ENCODE measurements at regions not wholly inside any gene's neighbourhood (a gene's known extent, or its start where the extent isn't known, plus 50 kb on each side); places are given as distances from the start of the nearest gene placed in this dataset.
"Not testable (repeated sequence)": the region's sequence is repeated elsewhere in the genome, so short reads cannot be mapped to it uniquely, and the experiment has no call there.

GRCh38 chr3:72165317-72165716, 380.4 kb upstream of the PROK2 start:
- H3K4me3 ChIP-seq (ENCODE audit: low read depth, low read length), result no peak overlapping the region
- no peak overlapping the region for H3K9ac ChIP-seq (ENCODE audit: low read depth, low read length)
- H3K27me3 ChIP-seq (ENCODE audit: control insufficient read depth, insufficient read depth, low read length), result no peaks in the 10 kb centered on the region
- no peaks in the 10 kb centered on the region for H3K36me3 ChIP-seq (ENCODE audit: control insufficient read depth, insufficient read depth, low read length)
- peaks cover 4% of the 10 kb centered on the region for H3K4me1 ChIP-seq (ENCODE audit: control insufficient read depth, insufficient read depth, low read length)
- no peaks in the 10 kb centered on the region for H3K9me3 ChIP-seq (ENCODE audit: control insufficient read depth, insufficient read depth, low read length)

DNA sequence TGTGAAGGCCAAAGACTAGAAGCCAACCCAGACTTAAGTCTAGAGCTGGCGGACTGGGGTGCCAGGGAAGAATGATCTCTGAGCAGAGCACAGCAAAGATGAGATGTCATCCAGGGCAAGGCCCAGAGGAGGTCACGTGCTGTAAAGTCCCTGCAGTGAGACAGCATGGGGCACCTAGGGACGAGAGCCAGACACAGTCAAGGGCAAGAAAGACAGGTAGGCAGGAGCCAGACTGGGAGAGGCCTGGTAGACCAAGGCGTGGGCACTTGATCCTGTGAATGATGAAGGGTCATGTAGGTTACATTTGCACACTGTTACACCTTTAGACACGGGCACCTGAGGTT, 379.7 kb upstream of the PROK2 start:
- H3K9ac ChIP-seq (ENCODE audit: low read depth, low read length), result no peak overlapping the region
- H3K27me3 ChIP-seq (ENCODE audit: control insufficient read depth, insufficient read depth, low read length), result no peaks in the 10 kb centered on the region
- H3K36me3 ChIP-seq (ENCODE audit: control insufficient read depth, insufficient read depth, low read length), result no peaks in the 10 kb centered on the region
- peaks cover 4% of the 10 kb centered on the region for H3K4me1 ChIP-seq (ENCODE audit: control insufficient read depth, insufficient read depth, low read length)
- H3K9me3 ChIP-seq (ENCODE audit: control insufficient read depth, insufficient read depth, low read length), result no peaks in the 10 kb centered on the region
- H3K4me3 ChIP-seq (ENCODE audit: low read depth, low read length), result no peak overlapping the region

- peaks cover 4% of the 10 kb centered on the region for H3K4me1 ChIP-seq (ENCODE audit: control insufficient read depth, insufficient read depth, low read length)
- no peaks in the 10 kb centered on the region for H3K27me3 ChIP-seq (ENCODE audit: control insufficient read depth, insufficient read depth, low read length)
- H3K36me3 ChIP-seq (ENCODE audit: control insufficient read depth, insufficient read depth, low read length), result no peaks in the 10 kb centered on the region
- no peak overlapping the region for H3K4me3 ChIP-seq (ENCODE audit: low read depth, low read length)
- H3K9ac ChIP-seq (ENCODE audit: low read depth, low read length), result no peak overlapping the region
- H3K9me3 ChIP-seq (ENCODE audit: control insufficient read depth, insufficient read depth, low read length), result no peaks in the 10 kb centered on the region
Observed at GRCh38 chr3:72163809-72164634, 379.1 kb upstream of the PROK2 start.

- Histone ChIP-seq H3K4me3 (ENCODE audit: low read depth, low read length) (no peak overlapping the region), H3K4me1 (ENCODE audit: control insufficient read depth, insufficient read depth, low read length) (peaks cover 4% of the 10 kb centered on the region), H3K36me3 (ENCODE audit: control insufficient read depth, insufficient read depth, low read length) (no peaks in the 10 kb centered on the region), H3K9me3 (ENCODE audit: control insufficient read depth, insufficient read depth, low read length) (no peaks in the 10 kb centered on the region), H3K27me3 (ENCODE audit: control insufficient read depth, insufficient read depth, low read length) (no peaks in the 10 kb centered on the region), H3K9ac (ENCODE audit: low read depth, low read length) (no peak overlapping the region)
Observed at GRCh38 chr3:72162649-72163184, 377.8 kb upstream of the PROK2 start.

- H3K36me3 ChIP-seq (ENCODE audit: control insufficient read depth, insufficient read depth, low read length), result no peaks in the 10 kb centered on the region
- H3K27me3 ChIP-seq (ENCODE audit: control insufficient read depth, insufficient read depth, low read length), result no peaks in the 10 kb centered on the region
- H3K4me3 ChIP-seq (ENCODE audit: low read depth, low read length), result no peak overlapping the region
- H3K9me3 ChIP-seq (ENCODE audit: control insufficient read depth, insufficient read depth, low read length), result no peaks in the 10 kb centered on the region
- H3K4me1 ChIP-seq (ENCODE audit: control insufficient read depth, insufficient read depth, low read length), result peaks cover 4% of the 10 kb centered on the region
- H3K9ac ChIP-seq (ENCODE audit: low read depth, low read length), result no peak overlapping the region
Observed at GRCh38 chr3:72161881-72162595, 377.1 kb upstream of the PROK2 start.

- H3K9me3 ChIP-seq (ENCODE audit: control insufficient read depth, insufficient read depth, low read length); H3K36me3 ChIP-seq (ENCODE audit: control insufficient read depth, insufficient read depth, low read length); H3K4me1 ChIP-seq (ENCODE audit: control insufficient read depth, insufficient read depth, low read length); H3K9ac ChIP-seq (ENCODE audit: low read depth, low read length); H3K4me3 ChIP-seq (ENCODE audit: low read depth, low read length); H3K27me3 ChIP-seq (ENCODE audit: control insufficient read depth, insufficient read depth, low read length): not testable (repeated sequence)
Observed at GRCh38 chr3:72161285-72161684, 376.3 kb upstream of the PROK2 start.

- Histone ChIP-seq H3K9ac (ENCODE audit: low read depth, low read length) (no peak overlapping the region), H3K36me3 (ENCODE audit: control insufficient read depth, insufficient read depth, low read length) (no peaks in the 10 kb centered on the region), H3K4me1 (ENCODE audit: control insufficient read depth, insufficient read depth, low read length) (peaks cover 4% of the 10 kb centered on the region), H3K27me3 (ENCODE audit: control insufficient read depth, insufficient read depth, low read length) (no peaks in the 10 kb centered on the region), H3K9me3 (ENCODE audit: control insufficient read depth, insufficient read depth, low read length) (no peaks in the 10 kb centered on the region), H3K4me3 (ENCODE audit: low read depth, low read length) (no peak overlapping the region)
Observed at GRCh38 chr3:72160351-72160750, 375.4 kb upstream of the PROK2 start.

GRCh38 chr3:72159487-72159886, 374.5 kb upstream of the PROK2 start:
- Histone ChIP-seq H3K36me3 (ENCODE audit: control insufficient read depth, insufficient read depth, low read length) (no peaks in the 10 kb centered on the region), H3K4me3 (ENCODE audit: low read depth, low read length) (no peak overlapping the region), H3K4me1 (ENCODE audit: control insufficient read depth, insufficient read depth, low read length) (peaks cover 4% of the 10 kb centered on the region), H3K9me3 (ENCODE audit: control insufficient read depth, insufficient read depth, low read length) (no peaks in the 10 kb centered on the region), H3K27me3 (ENCODE audit: control insufficient read depth, insufficient read depth, low read length) (no peaks in the 10 kb centered on the region), H3K9ac (ENCODE audit: low read depth, low read length) (no peak overlapping the region)

DNA sequence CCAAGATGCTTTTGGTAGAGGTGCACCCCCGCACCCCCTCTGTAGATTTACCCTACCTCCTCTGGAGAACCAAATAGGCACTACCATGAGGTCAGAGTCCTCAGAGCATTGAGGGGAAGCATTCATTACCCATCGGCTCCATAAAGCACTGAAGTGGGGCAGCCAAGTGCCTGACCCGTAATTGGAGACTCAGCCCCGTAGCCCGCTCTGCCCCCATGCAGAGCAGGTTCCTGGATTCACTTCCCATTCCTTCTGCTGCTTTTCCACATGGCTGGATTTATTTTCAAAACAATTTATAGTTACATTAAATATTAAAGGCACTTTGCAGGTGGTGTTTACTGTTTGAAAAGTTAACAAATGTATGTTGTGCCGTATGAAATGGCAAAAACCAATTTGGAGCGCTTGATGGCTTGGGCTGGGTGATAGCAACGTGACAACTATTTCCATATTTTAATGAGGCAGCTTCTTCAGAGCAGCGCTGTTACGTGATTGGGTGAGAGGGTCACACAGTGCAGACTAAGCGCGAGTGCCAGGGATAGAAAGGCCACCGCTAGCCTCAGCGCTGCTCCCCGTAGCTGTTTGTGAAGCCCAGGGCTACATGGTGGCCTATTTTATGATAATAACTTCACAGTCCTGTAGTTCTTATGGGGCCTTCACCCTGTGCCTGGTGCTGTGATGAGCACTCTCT, 373.8 kb upstream of the PROK2 start:
- H3K4me1 ChIP-seq (ENCODE audit: control insufficient read depth, insufficient read depth, low read length), result peaks cover 4% of the 10 kb centered on the region
- no peak overlapping the region for H3K4me3 ChIP-seq (ENCODE audit: low read depth, low read length)
- H3K9ac ChIP-seq (ENCODE audit: low read depth, low read length), result no peak overlapping the region
- no peaks in the 10 kb centered on the region for H3K36me3 ChIP-seq (ENCODE audit: control insufficient read depth, insufficient read depth, low read length)
- no peaks in the 10 kb centered on the region for H3K27me3 ChIP-seq (ENCODE audit: control insufficient read depth, insufficient read depth, low read length)
- H3K9me3 ChIP-seq (ENCODE audit: control insufficient read depth, insufficient read depth, low read length), result no peaks in the 10 kb centered on the region

GRCh38 chr3:72157748-72158638, 373.0 kb upstream of the PROK2 start:
- Histone ChIP-seq H3K27me3 (ENCODE audit: control insufficient read depth, insufficient read depth, low read length) (no peaks in the 10 kb centered on the region), H3K9me3 (ENCODE audit: control insufficient read depth, insufficient read depth, low read length) (no peaks in the 10 kb centered on the region), H3K4me1 (ENCODE audit: control insufficient read depth, insufficient read depth, low read length) (peaks cover 4% of the 10 kb centered on the region), H3K36me3 (ENCODE audit: control insufficient read depth, insufficient read depth, low read length) (no peaks in the 10 kb centered on the region), H3K9ac (ENCODE audit: low read depth, low read length) (no peak overlapping the region), H3K4me3 (ENCODE audit: low read depth, low read length) (no peak overlapping the region)

- no peaks in the 10 kb centered on the region for H3K9me3 ChIP-seq (ENCODE audit: control insufficient read depth, insufficient read depth, low read length)
- H3K27me3 ChIP-seq (ENCODE audit: control insufficient read depth, insufficient read depth, low read length), result no peaks in the 10 kb centered on the region
- no peaks in the 10 kb centered on the region for H3K4me1 ChIP-seq (ENCODE audit: control insufficient read depth, insufficient read depth, low read length)
- no peak overlapping the region for H3K9ac ChIP-seq (ENCODE audit: low read depth, low read length)
- H3K36me3 ChIP-seq (ENCODE audit: control insufficient read depth, insufficient read depth, low read length), result no peaks in the 10 kb centered on the region
- no peak overlapping the region for H3K4me3 ChIP-seq (ENCODE audit: low read depth, low read length)
Observed at GRCh38 chr3:72155391-72156064, 370.6 kb upstream of the PROK2 start.
